B cell (primary cell): ENCODE measurements at regions not wholly inside any gene's neighbourhood (a gene's known extent, or its start where the extent isn't known, plus 50 kb on each side); places are given as distances from the start of the nearest gene placed in this dataset.

Experiments
- EZH2 ChIP-seq: IDR thresholded peaks from 2 replicates; pipeline ENCODE4 v1.6.1; 2012; ENCODE audit warnings: borderline replicate concordance, low read depth, mild to moderate bottlenecking, moderate library complexity, low read length; ENCODE audit not compliant: insufficient read depth, poor library complexity, severe bottlenecking
- TF ChIP-seq, protein P1 (sequence below): fragments of 200-600 bp; IDR thresholded peaks from one replicate; pipeline ENCODE4 v1.8.0; 2022; ENCODE audit warnings: antibody characterized with exemption, mild to moderate bottlenecking

DNA sequence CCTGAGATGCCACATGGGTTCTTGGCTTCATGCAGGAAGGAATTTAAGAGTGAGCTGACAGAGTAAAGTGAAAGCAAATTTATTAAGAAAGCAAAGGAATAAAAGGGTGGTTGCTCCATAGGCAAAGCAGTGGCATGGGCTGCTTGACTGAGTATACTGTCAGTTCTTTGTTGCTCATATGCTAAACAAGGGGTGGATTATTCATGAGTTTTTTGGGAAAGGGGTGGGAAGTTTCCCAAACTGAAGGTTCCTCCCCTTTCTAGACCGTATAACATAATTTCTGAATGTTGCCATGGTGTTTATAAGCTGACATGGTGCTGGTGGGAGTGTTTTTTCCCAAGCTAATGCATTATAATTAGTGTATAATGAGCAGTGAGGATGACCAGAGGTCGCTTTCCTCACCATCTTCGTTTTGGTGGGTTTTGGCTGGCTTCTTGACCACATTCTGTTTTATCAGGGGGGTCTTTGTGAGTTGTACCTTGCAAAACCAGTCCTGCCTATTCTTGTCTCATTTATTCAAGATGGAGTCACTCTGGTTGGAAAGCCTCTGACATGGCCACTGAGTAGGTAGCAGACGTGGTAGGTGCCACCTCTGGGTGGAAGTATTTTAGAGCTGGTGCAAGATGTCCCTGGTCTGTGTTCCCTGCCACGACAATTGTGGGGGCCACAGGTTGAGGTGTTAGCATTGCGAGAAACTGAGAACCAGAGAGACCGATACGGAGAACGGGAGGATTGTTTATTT lies 107.5 kb upstream of the SDK1 start:
- TF ChIP-seq, protein P1, sequence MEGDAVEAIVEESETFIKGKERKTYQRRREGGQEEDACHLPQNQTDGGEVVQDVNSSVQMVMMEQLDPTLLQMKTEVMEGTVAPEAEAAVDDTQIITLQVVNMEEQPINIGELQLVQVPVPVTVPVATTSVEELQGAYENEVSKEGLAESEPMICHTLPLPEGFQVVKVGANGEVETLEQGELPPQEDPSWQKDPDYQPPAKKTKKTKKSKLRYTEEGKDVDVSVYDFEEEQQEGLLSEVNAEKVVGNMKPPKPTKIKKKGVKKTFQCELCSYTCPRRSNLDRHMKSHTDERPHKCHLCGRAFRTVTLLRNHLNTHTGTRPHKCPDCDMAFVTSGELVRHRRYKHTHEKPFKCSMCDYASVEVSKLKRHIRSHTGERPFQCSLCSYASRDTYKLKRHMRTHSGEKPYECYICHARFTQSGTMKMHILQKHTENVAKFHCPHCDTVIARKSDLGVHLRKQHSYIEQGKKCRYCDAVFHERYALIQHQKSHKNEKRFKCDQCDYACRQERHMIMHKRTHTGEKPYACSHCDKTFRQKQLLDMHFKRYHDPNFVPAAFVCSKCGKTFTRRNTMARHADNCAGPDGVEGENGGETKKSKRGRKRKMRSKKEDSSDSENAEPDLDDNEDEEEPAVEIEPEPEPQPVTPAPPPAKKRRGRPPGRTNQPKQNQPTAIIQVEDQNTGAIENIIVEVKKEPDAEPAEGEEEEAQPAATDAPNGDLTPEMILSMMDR: no peak
- TF ChIP-seq EZH2: no peak
